Thoracic aorta (tissue), 2 donors: ENCODE measurements at regions not wholly inside any gene's neighbourhood (a gene's known extent, or its start where the extent isn't known, plus 50 kb on each side); places are given as distances from the start of the nearest gene placed in this dataset.
"Not testable (repeated sequence)": the region's sequence is repeated elsewhere in the genome, so short reads cannot be mapped to it uniquely, and the experiment has no call there.

Experiments used
- ATAC-seq: fragments of 150-250 bp; one replicate; pipeline ENCODE4 v1.8.0; 2017; ENCODE audit warnings: low read depth; ENCODE audit not compliant: insufficient number of reproducible peaks, low FRiP score
- DNase-seq: peaks from one replicate; pipeline ENCODE4 v3.0.0-alpha.2; 2020; ENCODE audit warnings: low spot score
- H3K27ac ChIP-seq, 2 donors: fragments of 200-600 bp; sonication (generic); 1 replicate in 1 of 2; 2 replicates in 1 of 2; pipeline ENCODE4 v1.5.1; 2016; ENCODE audit warnings: mild to moderate bottlenecking in 2 of 2, moderate library complexity in 2 of 2
- H3K27me3 ChIP-seq: fragments of 200-600 bp; sonication (generic); replicated peaks from 2 replicates; pipeline ENCODE4 v1.6.0; 2016; ENCODE audit warnings: mild to moderate bottlenecking; ENCODE audit not compliant: insufficient read depth
- H3K36me3 ChIP-seq: fragments of 200-600 bp; sonication (generic); one replicate; pipeline ENCODE4 v1.5.1; 2016
- H3K4me1 ChIP-seq, 2 donors: fragments of 200-600 bp; sonication (generic); 1 replicate in 1 of 2; 2 replicates in 1 of 2; pipeline versions ENCODE4 v1.5.1 to v1.6.0; 2016; ENCODE audit warnings: low read depth in 2 of 2, mild to moderate bottlenecking in 1 of 2; ENCODE audit not compliant: control insufficient read depth in 1 of 2
- H3K4me3 ChIP-seq: fragments of 200-600 bp; sonication (generic); 2 replicates; pipeline ENCODE4 v1.5.1; 2016; ENCODE audit warnings: mild to moderate bottlenecking
- H3K9me3 ChIP-seq: fragments of 200-600 bp; sonication (generic); 2 replicates; pipeline ENCODE4 v1.5.1; 2016
- TF ChIP-seq, protein P1 (sequence below): fragments of 200-600 bp; sonication (generic); IDR thresholded peaks from one replicate; pipeline ENCODE4 v1.5.1; 2019; ENCODE audit warnings: antibody characterized with exemption

DNA sequence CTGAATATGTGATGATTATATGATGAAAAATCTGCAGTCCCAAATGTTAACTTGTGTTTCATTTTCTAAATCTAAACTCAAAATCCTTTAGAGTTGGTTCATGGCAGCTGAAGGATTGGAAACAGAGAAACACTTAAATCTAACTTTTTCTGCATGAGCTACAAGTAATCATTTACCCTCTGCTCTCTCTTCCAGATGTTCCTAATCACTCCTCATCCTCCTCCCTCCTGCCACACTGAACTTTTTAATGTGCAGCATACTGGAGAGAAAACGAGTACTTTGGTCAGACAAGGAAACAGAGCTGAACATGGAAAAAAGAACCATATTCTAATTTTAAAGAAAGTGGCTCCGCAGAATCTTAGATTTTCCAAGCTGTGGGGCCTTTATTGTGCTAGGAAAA lies 321.2 kb upstream of the COL8A1 start:
- DNase-seq (no peak), ATAC-seq (no peak)
- H3K36me3 ChIP-seq = no peaks in the 10 kb centered on the region
- TF ChIP-seq, protein P1, sequence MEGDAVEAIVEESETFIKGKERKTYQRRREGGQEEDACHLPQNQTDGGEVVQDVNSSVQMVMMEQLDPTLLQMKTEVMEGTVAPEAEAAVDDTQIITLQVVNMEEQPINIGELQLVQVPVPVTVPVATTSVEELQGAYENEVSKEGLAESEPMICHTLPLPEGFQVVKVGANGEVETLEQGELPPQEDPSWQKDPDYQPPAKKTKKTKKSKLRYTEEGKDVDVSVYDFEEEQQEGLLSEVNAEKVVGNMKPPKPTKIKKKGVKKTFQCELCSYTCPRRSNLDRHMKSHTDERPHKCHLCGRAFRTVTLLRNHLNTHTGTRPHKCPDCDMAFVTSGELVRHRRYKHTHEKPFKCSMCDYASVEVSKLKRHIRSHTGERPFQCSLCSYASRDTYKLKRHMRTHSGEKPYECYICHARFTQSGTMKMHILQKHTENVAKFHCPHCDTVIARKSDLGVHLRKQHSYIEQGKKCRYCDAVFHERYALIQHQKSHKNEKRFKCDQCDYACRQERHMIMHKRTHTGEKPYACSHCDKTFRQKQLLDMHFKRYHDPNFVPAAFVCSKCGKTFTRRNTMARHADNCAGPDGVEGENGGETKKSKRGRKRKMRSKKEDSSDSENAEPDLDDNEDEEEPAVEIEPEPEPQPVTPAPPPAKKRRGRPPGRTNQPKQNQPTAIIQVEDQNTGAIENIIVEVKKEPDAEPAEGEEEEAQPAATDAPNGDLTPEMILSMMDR = no peak
- H3K4me3 ChIP-seq = no peak overlapping the region
- no peaks in the 10 kb centered on the region for H3K27me3 ChIP-seq
- H3K27ac ChIP-seq = no peak overlapping the region
- H3K9me3 ChIP-seq = no peaks in the 10 kb centered on the region
- peaks cover 14 to 30% of the 10 kb centered on the region in 2 donors for H3K4me1 ChIP-seq

DNA sequence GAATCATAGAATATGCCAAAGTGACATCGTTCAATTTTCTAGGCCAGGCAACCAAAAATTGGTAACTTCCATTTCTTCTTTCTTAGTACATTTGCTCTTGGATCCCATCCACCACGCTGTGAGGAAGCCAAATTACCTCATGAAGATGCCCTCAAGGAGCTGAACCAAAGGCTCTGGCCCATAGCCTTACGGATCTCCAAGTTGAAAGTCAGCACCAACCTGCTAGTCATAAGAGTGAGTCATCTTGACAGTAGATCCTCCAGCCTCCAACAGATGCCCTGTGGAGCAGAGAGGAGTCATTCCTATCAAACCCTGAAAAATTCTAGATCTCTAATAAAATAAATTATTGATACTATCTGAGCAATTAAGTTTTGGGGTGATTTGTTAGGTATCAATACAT lies 322.5 kb upstream of the COL8A1 start:
- DNase-seq (no peak), ATAC-seq (no peak)
- H3K4me3 ChIP-seq = no peak overlapping the region
- TF ChIP-seq, protein P1 = no peak
- no peaks in the 10 kb centered on the region for H3K27me3 ChIP-seq
- H3K9me3 ChIP-seq = no peaks in the 10 kb centered on the region
- H3K4me1 ChIP-seq = peaks cover 14 to 30% of the 10 kb centered on the region in 2 donors
- H3K36me3 ChIP-seq = no peaks in the 10 kb centered on the region
- no peak overlapping the region for H3K27ac ChIP-seq

DNA sequence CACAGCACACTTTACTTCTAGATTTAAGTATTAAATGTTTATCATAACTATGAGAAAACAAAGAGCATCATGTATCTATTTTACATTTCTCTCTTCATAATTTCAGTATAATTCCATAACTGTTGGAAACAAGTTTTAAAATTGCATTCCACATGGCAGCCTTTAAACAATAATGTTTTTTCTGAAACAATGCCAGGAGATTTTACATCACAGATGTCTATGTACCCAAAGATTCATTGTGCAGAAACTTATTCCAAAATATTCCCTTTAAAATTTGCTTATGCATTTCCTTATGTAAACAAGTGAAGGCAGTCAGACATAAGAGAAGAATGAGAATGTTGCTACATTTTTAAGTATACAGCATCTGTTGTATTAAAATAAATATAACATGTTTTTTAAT lies 324.9 kb upstream of the COL8A1 start:
- peaks cover 5 to 12% of the 10 kb centered on the region in 2 donors for H3K4me1 ChIP-seq
- no peak for DNase-seq

DNA sequence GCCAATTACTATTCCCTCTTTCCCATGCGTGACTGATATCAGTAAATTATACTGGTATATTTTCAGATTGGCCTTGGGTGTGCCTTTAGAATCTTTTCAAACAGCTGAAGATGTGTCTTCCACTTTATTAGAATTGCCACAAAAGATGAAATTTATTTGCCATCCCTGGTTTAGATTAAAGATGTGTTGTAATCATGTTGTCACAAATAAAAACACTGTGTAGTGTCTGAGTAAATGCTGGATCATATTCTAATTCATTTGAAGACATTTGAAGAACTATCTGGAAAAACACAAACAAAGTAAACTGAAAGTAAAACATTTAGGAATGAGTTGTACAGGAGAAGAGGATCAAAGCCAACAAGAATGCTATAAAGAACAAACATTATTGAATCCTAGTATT lies 339.7 kb upstream of the COL8A1 start:
- ATAC-seq (no peak), DNase-seq (no peak)
- Histone ChIP-seq H3K36me3 (no peaks in the 10 kb centered on the region), H3K27me3 (no peaks in the 10 kb centered on the region), H3K4me1 (peaks cover 0 to 9% of the 10 kb centered on the region in 2 donors), H3K4me3 (no peak overlapping the region), H3K9me3 (no peaks in the 10 kb centered on the region), H3K27ac (no peak overlapping the region)
- TF ChIP-seq, protein P1 = no peak

More for the DNA sequence above, 324.9 kb upstream of the COL8A1 start:
- Histone ChIP-seq H3K4me3 (no peak overlapping the region), H3K36me3 (no peaks in the 10 kb centered on the region), H3K9me3 (no peaks in the 10 kb centered on the region), H3K27me3 (no peaks in the 10 kb centered on the region), H3K27ac (no peak overlapping the region)
- ATAC-seq = no peak
- TF ChIP-seq, protein P1 = no peak

DNA sequence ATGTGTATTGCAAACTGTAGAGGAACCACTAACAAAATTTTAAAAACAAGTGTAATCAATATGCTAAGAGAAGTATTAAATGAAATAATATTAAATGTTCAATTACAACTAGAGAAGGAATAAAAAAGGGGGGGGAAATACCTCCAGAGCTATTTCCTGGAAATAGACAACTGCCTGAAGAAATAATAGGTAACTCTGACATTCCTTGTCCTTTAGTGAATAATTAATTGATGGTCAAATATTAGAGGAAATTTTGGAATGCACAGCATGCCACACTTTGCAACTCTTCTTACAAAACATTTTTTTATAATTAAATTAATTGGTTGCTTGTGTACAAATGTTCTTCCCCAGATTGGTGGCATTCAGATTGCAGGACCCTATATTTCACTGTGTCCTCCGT lies 342.6 kb upstream of the COL8A1 start:
- H3K36me3 ChIP-seq = no peaks in the 10 kb centered on the region
- peaks cover 0 to 9% of the 10 kb centered on the region in 2 donors for H3K4me1 ChIP-seq
- no peak for DNase-seq
- TF ChIP-seq, protein P1 = no peak
- H3K27ac ChIP-seq = no peak overlapping the region
- H3K27me3 ChIP-seq = no peaks in the 10 kb centered on the region
- no peaks in the 10 kb centered on the region for H3K9me3 ChIP-seq
- no peak overlapping the region for H3K4me3 ChIP-seq
- ATAC-seq = no peak

DNA sequence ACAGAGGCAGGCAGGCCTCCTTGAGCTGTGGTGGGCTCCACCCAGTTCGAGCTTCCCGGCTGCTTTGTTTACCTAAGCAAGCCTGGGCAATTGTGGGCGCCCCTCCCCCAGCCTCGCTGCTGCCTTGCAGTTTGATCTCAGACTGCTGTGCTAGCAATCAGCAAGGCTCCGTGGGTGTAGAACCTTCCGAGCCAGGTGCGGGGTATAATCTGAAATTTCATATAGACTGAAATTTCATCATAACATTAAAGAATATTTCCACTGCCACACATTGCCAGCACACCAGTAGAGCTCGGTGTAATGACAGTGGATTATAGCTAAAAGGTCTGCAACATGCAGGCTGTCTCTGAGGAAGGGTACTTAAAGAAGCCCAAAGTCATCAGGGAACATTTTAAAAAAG lies 344.3 kb upstream of the COL8A1 start:
- H3K27me3 ChIP-seq, H3K36me3 ChIP-seq, H3K9me3 ChIP-seq, H3K27ac ChIP-seq, ATAC-seq, H3K4me1 ChIP-seq, DNase-seq, H3K4me3 ChIP-seq: not testable (repeated sequence)
